ENCODE measurements at regions not wholly inside any gene's neighbourhood (a gene's known extent, or its start where the extent isn't known, plus 50 kb on each side); places are given as distances from the start of the nearest gene placed in this dataset.
"Not testable (repeated sequence)": the region's sequence is repeated elsewhere in the genome, so short reads cannot be mapped to it uniquely, and the experiment has no call there.

- no peak for DNase-seq
Observed at GRCh38 chr18:63071701-63072141, 247.8 kb downstream of the BCL2 start.

- no peak for DNase-seq
Observed at GRCh38 chr18:63070767-63071502, 248.6 kb downstream of the BCL2 start.

- no peak for DNase-seq
Observed at GRCh38 chr18:63069496-63069895, 250.1 kb downstream of the BCL2 start.

- no peak for DNase-seq
Observed at GRCh38 chr18:63067939-63068338, 251.6 kb downstream of the BCL2 start.

GRCh38 chr18:63065172-63065571, 254.4 kb downstream of the BCL2 start:
- DNase-seq, result no peak

- DNase-seq, result no peak
Observed at GRCh38 chr18:63063171-63063570, 256.4 kb downstream of the BCL2 start.

- DNase-seq, result no peak
Observed at GRCh38 chr18:63062246-63062645, 257.3 kb downstream of the BCL2 start.

- DNase-seq, result peak; percentile 12
Observed at GRCh38 chr18:63061303-63061702, 258.3 kb downstream of the BCL2 start.

GRCh38 chr18:63058521-63058920, 261.0 kb downstream of the BCL2 start:
- DNase-seq, result no peak

- no peak for DNase-seq
Observed at GRCh38 chr18:63057707-63058106, 261.9 kb downstream of the BCL2 start.

- DNase-seq, result no peak
Observed at GRCh38 chr18:63054901-63055584, 264.5 kb downstream of the BCL2 start.

GRCh38 chr18:63051928-63052327, 267.6 kb downstream of the BCL2 start:
- no peak for DNase-seq

GRCh38 chr18:63050667-63051395, 268.7 kb downstream of the BCL2 start:
- DNase-seq, result not testable (repeated sequence)

GRCh38 chr18:63046375-63046774, 273.2 kb downstream of the BCL2 start:
- DNase-seq, result no peak

- no peak for DNase-seq
Observed at GRCh38 chr18:63043516-63043915, 276.1 kb downstream of the BCL2 start.

- DNase-seq, result no peak
Observed at GRCh38 chr18:63042351-63042750, 277.2 kb downstream of the BCL2 start.

GRCh38 chr18:63040788-63041410, 278.7 kb downstream of the BCL2 start:
- peak; percentile 9 for DNase-seq

GRCh38 chr18:63037491-63037890, 282.1 kb downstream of the BCL2 start:
- DNase-seq, result no peak

GRCh38 chr18:63031375-63031774, 288.2 kb downstream of the BCL2 start:
- DNase-seq, result no peak
